Transverse colon (tissue), 4 donors: ENCODE measurements at regions not wholly inside any gene's neighbourhood (a gene's known extent, or its start where the extent isn't known, plus 50 kb on each side); places are given as distances from the start of the nearest gene placed in this dataset.

Source experiments
- CTCF ChIP-seq, 5 experiments: fragments of 200-600 bp in 3 of 5; fragments of 450-650 bp in 2 of 5; sonication (generic) in 3 of 5; IDR thresholded peaks; 1 replicate in 2 of 5; 2 replicates in 3 of 5; pipeline ENCODE4 v1.5.1; 2016 to 2017; ENCODE audit warnings: antibody characterized with exemption in 5 of 5, inconsistent platforms in 3 of 5, mild to moderate bottlenecking in 2 of 5, moderate library complexity in 1 of 5
- EP300 ChIP-seq: sonication (generic); formaldehyde crosslinking; IDR thresholded peaks from one replicate; pipeline ENCODE4 v1.6.1; 2017; ENCODE audit warnings: antibody characterized with exemption, low read depth
- POLR2A ChIP-seq: fragments of 450-650 bp; IDR thresholded peaks from one replicate; pipeline ENCODE4 v1.6.1; 2016; ENCODE audit warnings: antibody characterized with exemption, mild to moderate bottlenecking, moderate library complexity
- POLR2AphosphoS5 ChIP-seq, 3 donors: sonication (generic); formaldehyde crosslinking; IDR thresholded peaks; one replicate each; pipeline ENCODE4 v1.6.1; 2016; ENCODE audit warnings: antibody characterized with exemption in 3 of 3

- no peak for TF ChIP-seq POLR2A
- no peak for TF ChIP-seq CTCF (IDR thresholded peaks at IDR 0.05)
- TF ChIP-seq POLR2AphosphoS5 (IDR thresholded peaks at IDR 0.05): no peak
- TF ChIP-seq EP300: no peak
Measured at GRCh38 chr6:119586250-119586882, 236.8 kb upstream of the MAN1A1 start.
